ENCODE measurements at regions not wholly inside any gene's neighbourhood (a gene's known extent, or its start where the extent isn't known, plus 50 kb on each side); places are given as distances from the start of the nearest gene placed in this dataset.

DNA sequence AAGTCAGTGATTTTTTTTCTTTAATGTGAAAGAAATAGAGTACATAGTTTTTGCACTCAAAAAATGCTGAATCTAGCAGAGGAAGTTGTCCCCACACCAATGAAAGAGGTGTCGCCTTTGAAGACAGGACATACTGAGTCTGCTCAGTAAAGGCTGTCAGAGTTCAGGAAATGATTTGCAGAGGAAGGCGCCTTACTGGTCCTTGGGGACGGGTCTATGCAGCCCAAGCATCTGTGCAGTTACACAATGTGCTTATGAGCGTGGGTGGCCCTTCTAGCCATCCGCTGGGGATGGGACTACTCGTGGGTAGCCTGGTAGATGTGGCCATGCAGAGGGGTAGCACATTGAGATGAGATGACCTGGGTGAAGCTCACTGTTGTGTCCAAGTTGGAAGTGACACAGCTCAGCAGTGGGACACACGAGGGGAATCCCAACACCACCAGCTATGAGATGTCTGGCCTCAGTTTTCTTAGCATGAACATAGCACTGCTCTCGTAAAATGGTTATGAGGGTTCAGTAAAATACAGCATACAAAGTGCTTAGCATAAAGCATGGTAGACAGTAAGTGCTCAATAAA is 116.5 kb upstream of the RBPJ start:
- Histone ChIP-seq H3K36me3 (replicated peaks in 1 of 2; ENCODE audit: control insufficient read depth in 1 of 2, insufficient read depth in 2 of 2, low read length in 2 of 2) (no peaks in the 10 kb centered on the region), H3K27me3 (ENCODE audit: control insufficient read depth in 2 of 2, insufficient read depth in 2 of 2, low read length in 2 of 2) (no peaks in the 10 kb centered on the region), H3K4me1 (ENCODE audit: control insufficient read depth in 1 of 2, insufficient read depth in 2 of 2, low read length in 2 of 2) (peaks cover 27 to 35% of the 10 kb centered on the region in 2 donors), H4K20me1 (ENCODE audit: insufficient read depth, low read length) (no peaks in the 10 kb centered on the region), H3K9ac (ENCODE audit: insufficient read depth, low read length, poor library complexity, severe bottlenecking) (no peak overlapping the region), H3K9me3 (replicated peaks in 1 of 2; ENCODE audit: control insufficient read depth in 1 of 2, insufficient read depth in 1 of 2, low read length in 2 of 2) (no peaks in the 10 kb centered on the region), H3K4me2 (replicated peaks; ENCODE audit: extremely low read depth, low read length, poor library complexity, severe bottlenecking) (no peak overlapping the region), H2AFZ (ENCODE audit: insufficient read depth, low read depth, low read length, poor library complexity, severe bottlenecking) (no peak overlapping the region), H3K27ac (ENCODE audit: low read depth in 1 of 2, low read length in 2 of 2) (no peak overlapping the region), H3K79me2 (ENCODE audit: insufficient read depth, low read length) (no peaks in the 10 kb centered on the region), H3K4me3 (replicated peaks in 1 of 3; ENCODE audit: low read depth in 2 of 3, low read length in 3 of 3) (no peak overlapping the region)
- peaks cover 0 to 2% (median 0%) of the 10 kb centered on the region in 7 donors for H3K9me3 Mint-ChIP-seq
- no peak overlapping the region for H3K4me3 Mint-ChIP-seq
- peaks cover 2 to 13% (median 6%) of the 10 kb centered on the region in 3 donors for H3K27me3 Mint-ChIP-seq (ENCODE audit: low read depth in 3 of 3)
- H3K27ac Mint-ChIP-seq, result no peak overlapping the region
- no peaks in the 10 kb centered on the region for H3K36me3 Mint-ChIP-seq
- intact Hi-C loops (cut with micrococcal nuclease), result loop anchor here in 1 of 2 donors (10.0 kb wide), 1 partner anchor 50 kb away; no protein-coding TSS in a partner anchor
- WGBS (ENCODE audit: insufficient coverage), result 70% methylated on average over 5 of the region's 8 CpGs
- no peak for DNase-seq
- TF ChIP-seq, protein P1, sequence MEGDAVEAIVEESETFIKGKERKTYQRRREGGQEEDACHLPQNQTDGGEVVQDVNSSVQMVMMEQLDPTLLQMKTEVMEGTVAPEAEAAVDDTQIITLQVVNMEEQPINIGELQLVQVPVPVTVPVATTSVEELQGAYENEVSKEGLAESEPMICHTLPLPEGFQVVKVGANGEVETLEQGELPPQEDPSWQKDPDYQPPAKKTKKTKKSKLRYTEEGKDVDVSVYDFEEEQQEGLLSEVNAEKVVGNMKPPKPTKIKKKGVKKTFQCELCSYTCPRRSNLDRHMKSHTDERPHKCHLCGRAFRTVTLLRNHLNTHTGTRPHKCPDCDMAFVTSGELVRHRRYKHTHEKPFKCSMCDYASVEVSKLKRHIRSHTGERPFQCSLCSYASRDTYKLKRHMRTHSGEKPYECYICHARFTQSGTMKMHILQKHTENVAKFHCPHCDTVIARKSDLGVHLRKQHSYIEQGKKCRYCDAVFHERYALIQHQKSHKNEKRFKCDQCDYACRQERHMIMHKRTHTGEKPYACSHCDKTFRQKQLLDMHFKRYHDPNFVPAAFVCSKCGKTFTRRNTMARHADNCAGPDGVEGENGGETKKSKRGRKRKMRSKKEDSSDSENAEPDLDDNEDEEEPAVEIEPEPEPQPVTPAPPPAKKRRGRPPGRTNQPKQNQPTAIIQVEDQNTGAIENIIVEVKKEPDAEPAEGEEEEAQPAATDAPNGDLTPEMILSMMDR (IDR thresholded peaks at IDR 0.05), result no peak
- peaks cover 49% of the 10 kb centered on the region for H3K4me1 Mint-ChIP-seq

DNA sequence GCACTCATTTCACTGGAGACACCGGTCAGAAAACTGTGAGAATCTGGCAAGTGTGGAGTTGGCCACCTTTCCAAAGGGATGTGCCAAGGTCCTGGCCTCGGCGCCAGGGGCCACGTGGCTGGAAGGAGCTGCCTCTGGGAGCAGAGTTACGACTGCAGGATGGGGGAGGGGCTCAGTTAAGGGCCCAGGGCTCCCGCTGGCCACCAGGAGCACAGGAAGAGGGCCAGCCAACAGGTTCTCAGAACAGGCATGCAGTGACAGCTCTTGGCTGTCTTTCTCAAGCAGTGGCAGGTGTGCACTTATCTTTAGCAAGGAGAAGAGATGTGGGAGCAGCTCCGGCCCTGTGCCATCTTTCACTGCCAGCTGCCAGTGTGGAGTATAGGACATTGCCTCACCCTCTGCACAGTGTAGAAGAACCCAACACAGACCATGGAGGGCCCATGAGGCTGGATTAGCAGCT is 115.9 kb upstream of the RBPJ start:
- H2AFZ ChIP-seq (ENCODE audit: insufficient read depth, low read depth, low read length, poor library complexity, severe bottlenecking), result no peak overlapping the region
- H3K4me3 ChIP-seq (replicated peaks in 1 of 3; ENCODE audit: low read depth in 2 of 3, low read length in 3 of 3), result no peak overlapping the region
- H3K4me2 ChIP-seq (replicated peaks; ENCODE audit: extremely low read depth, low read length, poor library complexity, severe bottlenecking), result no peak overlapping the region
- TF ChIP-seq, protein P1 (IDR thresholded peaks at IDR 0.05), result no peak
- no peaks in the 10 kb centered on the region for H3K9me3 ChIP-seq (replicated peaks in 1 of 2; ENCODE audit: control insufficient read depth in 1 of 2, insufficient read depth in 1 of 2, low read length in 2 of 2)
- H3K9ac ChIP-seq (ENCODE audit: insufficient read depth, low read length, poor library complexity, severe bottlenecking), result no peak overlapping the region
- no peaks in the 10 kb centered on the region for H3K79me2 ChIP-seq (ENCODE audit: insufficient read depth, low read length)
- no peak overlapping the region for H3K27ac ChIP-seq (ENCODE audit: low read depth in 1 of 2, low read length in 2 of 2)
- no peaks in the 10 kb centered on the region for H3K36me3 Mint-ChIP-seq
- H3K27me3 ChIP-seq (ENCODE audit: control insufficient read depth in 2 of 2, insufficient read depth in 2 of 2, low read length in 2 of 2), result no peaks in the 10 kb centered on the region
- peaks cover 27 to 35% of the 10 kb centered on the region in 2 donors for H3K4me1 ChIP-seq (ENCODE audit: control insufficient read depth in 1 of 2, insufficient read depth in 2 of 2, low read length in 2 of 2)
- H3K9me3 Mint-ChIP-seq, result peaks cover 0 to 2% (median 0%) of the 10 kb centered on the region in 7 donors
- H3K36me3 ChIP-seq (replicated peaks in 1 of 2; ENCODE audit: control insufficient read depth in 1 of 2, insufficient read depth in 2 of 2, low read length in 2 of 2), result no peaks in the 10 kb centered on the region
- peaks cover 48% of the 10 kb centered on the region for H3K4me1 Mint-ChIP-seq
- peaks cover 2 to 13% (median 6%) of the 10 kb centered on the region in 3 donors for H3K27me3 Mint-ChIP-seq (ENCODE audit: low read depth in 3 of 3)
- no peaks in the 10 kb centered on the region for H4K20me1 ChIP-seq (ENCODE audit: insufficient read depth, low read length)
- H3K4me3 Mint-ChIP-seq, result no peak overlapping the region
- DNase-seq, result no peak
- H3K27ac Mint-ChIP-seq, result no peak overlapping the region
- 95% methylated on average over 5 of the region's 7 CpGs for WGBS (ENCODE audit: insufficient coverage)
- intact Hi-C loops (cut with micrococcal nuclease), result loop anchor here in 1 of 2 donors (10.0 kb wide), 1 partner anchor 50 kb away; no protein-coding TSS in a partner anchor

Measured in CD14-positive monocyte (primary cell).